Effector memory CD4-positive, alpha-beta T cell (primary cell): ENCODE measurements at regions not wholly inside any gene's neighbourhood (a gene's known extent, or its start where the extent isn't known, plus 50 kb on each side); places are given as distances from the start of the nearest gene placed in this dataset.

ENCODE experiments used
- DNase-seq, 3 donors: peaks; one replicate each; pipeline ENCODE4 v3.0.0-alpha.2; 2020
- H3K27ac ChIP-seq: 2 replicates; pipeline ENCODE4 v1.7.0; 2013; ENCODE audit warnings: mild to moderate bottlenecking, low read length, moderate library complexity; ENCODE audit not compliant: insufficient read depth, poor library complexity, severe bottlenecking
- H3K27me3 ChIP-seq: replicated peaks from 2 replicates; pipeline ENCODE4 v1.7.0; 2013; ENCODE audit warnings: mild to moderate bottlenecking, low read length; ENCODE audit not compliant: insufficient read depth, control insufficient read depth, poor library complexity, severe bottlenecking
- H3K36me3 ChIP-seq: 2 replicates; pipeline ENCODE4 v1.7.0; 2013; ENCODE audit warnings: mild to moderate bottlenecking, low read length, moderate library complexity; ENCODE audit not compliant: control insufficient read depth, insufficient read depth
- H3K4me1 ChIP-seq: 2 replicates; pipeline ENCODE4 v1.7.0; 2013; ENCODE audit warnings: low read length, mild to moderate bottlenecking; ENCODE audit not compliant: control insufficient read depth, insufficient read depth, poor library complexity, severe bottlenecking
- H3K4me3 ChIP-seq: 2 replicates; pipeline ENCODE4 v1.7.0; 2013; ENCODE audit warnings: low read length, low read depth, mild to moderate bottlenecking; ENCODE audit not compliant: insufficient read depth, poor library complexity, severe bottlenecking
- H3K9me3 ChIP-seq: 2 replicates; pipeline ENCODE4 v1.7.0; 2013; ENCODE audit warnings: mild to moderate bottlenecking, low read length, moderate library complexity; ENCODE audit not compliant: control insufficient read depth

- no peak overlapping the region for H3K27ac ChIP-seq
- no peak overlapping the region for H3K4me3 ChIP-seq
- no peak for DNase-seq
- H3K36me3 ChIP-seq: no peaks in the 10 kb centered on the region
- H3K4me1 ChIP-seq: no peaks in the 10 kb centered on the region
- no peaks in the 10 kb centered on the region for H3K27me3 ChIP-seq
- no peaks in the 10 kb centered on the region for H3K9me3 ChIP-seq
These were observed 94.5 kb upstream of the RMDN2 start for GRCh38 chr2:37830636-37831035.

- no peak overlapping the region for H3K27ac ChIP-seq
- H3K9me3 ChIP-seq: no peaks in the 10 kb centered on the region
- DNase-seq: no peak
- no peak overlapping the region for H3K4me3 ChIP-seq
- H3K27me3 ChIP-seq: no peaks in the 10 kb centered on the region
- H3K36me3 ChIP-seq: no peaks in the 10 kb centered on the region
- H3K4me1 ChIP-seq: no peaks in the 10 kb centered on the region
These were observed 93.9 kb upstream of the RMDN2 start for GRCh38 chr2:37831081-37831780.

- Histone ChIP-seq H3K27ac (no peak overlapping the region), H3K27me3 (no peaks in the 10 kb centered on the region), H3K36me3 (no peaks in the 10 kb centered on the region), H3K9me3 (no peaks in the 10 kb centered on the region), H3K4me3 (no peak overlapping the region), H3K4me1 (no peaks in the 10 kb centered on the region)
- peak; percentile 59 to 75 (median 62) for DNase-seq
These were observed 92.4 kb upstream of the RMDN2 start for GRCh38 chr2:37832590-37833197.

- Histone ChIP-seq H3K27ac (no peak overlapping the region), H3K36me3 (no peaks in the 10 kb centered on the region), H3K27me3 (no peaks in the 10 kb centered on the region), H3K4me3 (no peak overlapping the region), H3K9me3 (no peaks in the 10 kb centered on the region), H3K4me1 (no peaks in the 10 kb centered on the region)
- DNase-seq: no peak
These were observed 91.7 kb upstream of the RMDN2 start for GRCh38 chr2:37833423-37833822.

- DNase-seq: no peak
- H3K4me3 ChIP-seq: no peak overlapping the region
- H3K4me1 ChIP-seq: no peaks in the 10 kb centered on the region
- no peaks in the 10 kb centered on the region for H3K9me3 ChIP-seq
- H3K27ac ChIP-seq: no peak overlapping the region
- no peaks in the 10 kb centered on the region for H3K36me3 ChIP-seq
- H3K27me3 ChIP-seq: no peaks in the 10 kb centered on the region
These were observed 88.8 kb upstream of the RMDN2 start for GRCh38 chr2:37836270-37836669.

GRCh38 chr2:37836711-37837110 lies 88.4 kb upstream of the RMDN2 start:
- no peaks in the 10 kb centered on the region for H3K9me3 ChIP-seq

GRCh38 chr2:37837628-37838328 lies 87.3 kb upstream of the RMDN2 start:
- Histone ChIP-seq H3K9me3 (no peaks in the 10 kb centered on the region), H3K36me3 (no peaks in the 10 kb centered on the region)
- DNase-seq: no peak

More at GRCh38 chr2:37836711-37837110, 88.4 kb upstream of the RMDN2 start:
- Histone ChIP-seq H3K4me3 (no peak overlapping the region), H3K27me3 (no peaks in the 10 kb centered on the region), H3K27ac (no peak overlapping the region), H3K4me1 (no peaks in the 10 kb centered on the region), H3K36me3 (no peaks in the 10 kb centered on the region)
- no peak for DNase-seq

GRCh38 chr2:37838541-37839167 lies 86.4 kb upstream of the RMDN2 start:
- H3K36me3 ChIP-seq: no peaks in the 10 kb centered on the region
- no peaks in the 10 kb centered on the region for H3K9me3 ChIP-seq
- H3K27ac ChIP-seq: no peak overlapping the region
- no peak for DNase-seq
- no peaks in the 10 kb centered on the region for H3K27me3 ChIP-seq
- H3K4me1 ChIP-seq: no peaks in the 10 kb centered on the region
- no peak overlapping the region for H3K4me3 ChIP-seq

More at GRCh38 chr2:37837628-37838328, 87.3 kb upstream of the RMDN2 start:
- Histone ChIP-seq H3K27me3 (no peaks in the 10 kb centered on the region), H3K27ac (no peak overlapping the region), H3K4me1 (no peaks in the 10 kb centered on the region), H3K4me3 (no peak overlapping the region)

- H3K4me3 ChIP-seq: no peak overlapping the region
- H3K27me3 ChIP-seq: no peaks in the 10 kb centered on the region
- no peaks in the 10 kb centered on the region for H3K9me3 ChIP-seq
- H3K4me1 ChIP-seq: no peaks in the 10 kb centered on the region
- DNase-seq: no peak
- H3K27ac ChIP-seq: no peak overlapping the region
- H3K36me3 ChIP-seq: no peaks in the 10 kb centered on the region
These were observed 85.1 kb upstream of the RMDN2 start for GRCh38 chr2:37839991-37840390.
